BE2C (cell line): ENCODE measurements at regions not wholly inside any gene's neighbourhood (a gene's known extent, or its start where the extent isn't known, plus 50 kb on each side); places are given as distances from the start of the nearest gene placed in this dataset.

ENCODE experiments used
- DNase-seq: peaks from one replicate; pipeline ENCODE4 v3.0.0-alpha.2; 2020
- H3K27me3 ChIP-seq: fragments of 250-450 bp; sonication (Bioruptor Pico); 2 replicates; pipeline ENCODE4 v1.5.1; 2020; ENCODE audit warnings: mild to moderate bottlenecking
- H3K36me3 ChIP-seq: fragments of 250-450 bp; sonication (Bioruptor Pico); 2 replicates; pipeline ENCODE4 v1.5.1; 2020; ENCODE audit warnings: mild to moderate bottlenecking
- H3K4me1 ChIP-seq: fragments of 250-450 bp; sonication (Bioruptor Pico); 2 replicates; pipeline ENCODE4 v1.5.1; 2020
- H3K4me3 ChIP-seq: 2 replicates; pipeline ENCODE4 v1.5.1; 2011; ENCODE audit warnings: low read depth, low read length
- H3K9me3 ChIP-seq: fragments of 250-450 bp; sonication (Bioruptor Pico); 2 replicates; pipeline ENCODE4 v1.5.1; 2020
- TF ChIP-seq, protein P1 (sequence below): IDR thresholded peaks from 2 replicates; pipeline ENCODE4 v1.5.1; 2012; ENCODE audit warnings: mild to moderate bottlenecking, low read depth, low read length

- H3K4me3 ChIP-seq = no peak overlapping the region
- no peaks in the 10 kb centered on the region for H3K4me1 ChIP-seq
- no peak for DNase-seq
- no peaks in the 10 kb centered on the region for H3K27me3 ChIP-seq
- no peaks in the 10 kb centered on the region for H3K9me3 ChIP-seq
- no peaks in the 10 kb centered on the region for H3K36me3 ChIP-seq
- TF ChIP-seq, protein P1, sequence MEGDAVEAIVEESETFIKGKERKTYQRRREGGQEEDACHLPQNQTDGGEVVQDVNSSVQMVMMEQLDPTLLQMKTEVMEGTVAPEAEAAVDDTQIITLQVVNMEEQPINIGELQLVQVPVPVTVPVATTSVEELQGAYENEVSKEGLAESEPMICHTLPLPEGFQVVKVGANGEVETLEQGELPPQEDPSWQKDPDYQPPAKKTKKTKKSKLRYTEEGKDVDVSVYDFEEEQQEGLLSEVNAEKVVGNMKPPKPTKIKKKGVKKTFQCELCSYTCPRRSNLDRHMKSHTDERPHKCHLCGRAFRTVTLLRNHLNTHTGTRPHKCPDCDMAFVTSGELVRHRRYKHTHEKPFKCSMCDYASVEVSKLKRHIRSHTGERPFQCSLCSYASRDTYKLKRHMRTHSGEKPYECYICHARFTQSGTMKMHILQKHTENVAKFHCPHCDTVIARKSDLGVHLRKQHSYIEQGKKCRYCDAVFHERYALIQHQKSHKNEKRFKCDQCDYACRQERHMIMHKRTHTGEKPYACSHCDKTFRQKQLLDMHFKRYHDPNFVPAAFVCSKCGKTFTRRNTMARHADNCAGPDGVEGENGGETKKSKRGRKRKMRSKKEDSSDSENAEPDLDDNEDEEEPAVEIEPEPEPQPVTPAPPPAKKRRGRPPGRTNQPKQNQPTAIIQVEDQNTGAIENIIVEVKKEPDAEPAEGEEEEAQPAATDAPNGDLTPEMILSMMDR = no peak
These were observed 737.4 kb upstream of the TBX3 start for GRCh38 chr12:115421350-115421749.

DNA sequence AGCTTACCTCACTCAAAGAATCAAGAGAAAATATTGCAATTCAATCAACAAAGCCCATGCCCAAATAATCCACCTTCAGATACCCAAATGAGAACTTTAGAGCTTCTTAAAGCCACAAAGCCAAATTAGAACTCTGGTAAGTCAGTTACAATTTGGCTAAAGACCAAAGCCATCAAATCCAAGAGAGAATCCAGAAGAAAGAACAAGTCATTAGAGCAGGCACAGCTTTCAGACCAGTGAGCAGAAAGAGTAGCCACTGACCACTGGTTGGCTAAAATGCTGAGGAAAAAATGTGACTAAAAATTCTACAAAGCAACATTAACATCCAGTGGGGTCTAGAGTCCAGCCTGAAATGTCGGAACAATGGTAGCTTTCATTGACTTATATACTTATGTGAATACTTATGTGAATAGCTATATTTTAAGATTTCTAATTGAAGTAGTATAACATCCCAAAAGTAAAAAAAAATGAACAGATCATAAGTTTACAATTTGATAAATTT, 735.2 kb upstream of the TBX3 start:
- no peaks in the 10 kb centered on the region for H3K27me3 ChIP-seq
- no peaks in the 10 kb centered on the region for H3K4me1 ChIP-seq
- DNase-seq = no peak
- TF ChIP-seq, protein P1 = no peak
- no peak overlapping the region for H3K4me3 ChIP-seq
- no peaks in the 10 kb centered on the region for H3K9me3 ChIP-seq
- no peaks in the 10 kb centered on the region for H3K36me3 ChIP-seq

DNA sequence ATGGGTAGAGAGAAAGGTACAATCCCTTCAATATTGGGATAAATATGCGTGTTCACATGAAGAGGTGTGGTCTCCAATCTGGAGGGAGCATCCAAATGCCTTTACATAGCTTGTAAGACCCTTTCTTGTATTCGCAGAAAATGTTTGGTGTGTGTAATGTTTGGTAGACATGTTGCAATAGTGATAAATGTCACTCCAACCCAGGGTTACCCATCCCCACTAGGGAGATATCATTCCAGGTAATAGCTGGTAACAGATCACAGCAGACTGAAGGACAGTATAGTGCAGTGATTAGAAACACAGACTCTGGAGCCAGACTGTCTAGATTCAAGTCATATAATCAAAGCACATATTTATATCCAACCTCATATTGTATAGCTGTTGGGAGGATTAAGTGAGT, 733.6 kb upstream of the TBX3 start:
- Histone ChIP-seq H3K27me3 (no peaks in the 10 kb centered on the region), H3K36me3 (no peaks in the 10 kb centered on the region), H3K4me1 (no peaks in the 10 kb centered on the region), H3K9me3 (no peaks in the 10 kb centered on the region), H3K4me3 (no peak overlapping the region)
- TF ChIP-seq, protein P1 = no peak
- DNase-seq = no peak

- TF ChIP-seq, protein P1 = no peak
- Histone ChIP-seq H3K36me3 (no peaks in the 10 kb centered on the region), H3K4me3 (no peak overlapping the region), H3K4me1 (no peaks in the 10 kb centered on the region), H3K27me3 (no peaks in the 10 kb centered on the region), H3K9me3 (no peaks in the 10 kb centered on the region)
- no peak for DNase-seq
These were observed 732.9 kb upstream of the TBX3 start for GRCh38 chr12:115416869-115417268.

GRCh38 chr12:115413626-115414025, 729.7 kb upstream of the TBX3 start:
- H3K9me3 ChIP-seq = no peaks in the 10 kb centered on the region
- no peaks in the 10 kb centered on the region for H3K4me1 ChIP-seq
- no peak for DNase-seq
- TF ChIP-seq, protein P1 = no peak
- no peaks in the 10 kb centered on the region for H3K36me3 ChIP-seq
- H3K27me3 ChIP-seq = no peaks in the 10 kb centered on the region
- no peak overlapping the region for H3K4me3 ChIP-seq

- TF ChIP-seq, protein P1 = no peak
- Histone ChIP-seq H3K36me3 (no peaks in the 10 kb centered on the region), H3K27me3 (no peaks in the 10 kb centered on the region), H3K4me1 (no peaks in the 10 kb centered on the region), H3K4me3 (no peak overlapping the region), H3K9me3 (no peaks in the 10 kb centered on the region)
- no peak for DNase-seq
These were observed 728.9 kb upstream of the TBX3 start for GRCh38 chr12:115412831-115413230.
